ENCODE measurements at regions not wholly inside any gene's neighbourhood (a gene's known extent, or its start where the extent isn't known, plus 50 kb on each side); places are given as distances from the start of the nearest gene placed in this dataset.

DNA sequence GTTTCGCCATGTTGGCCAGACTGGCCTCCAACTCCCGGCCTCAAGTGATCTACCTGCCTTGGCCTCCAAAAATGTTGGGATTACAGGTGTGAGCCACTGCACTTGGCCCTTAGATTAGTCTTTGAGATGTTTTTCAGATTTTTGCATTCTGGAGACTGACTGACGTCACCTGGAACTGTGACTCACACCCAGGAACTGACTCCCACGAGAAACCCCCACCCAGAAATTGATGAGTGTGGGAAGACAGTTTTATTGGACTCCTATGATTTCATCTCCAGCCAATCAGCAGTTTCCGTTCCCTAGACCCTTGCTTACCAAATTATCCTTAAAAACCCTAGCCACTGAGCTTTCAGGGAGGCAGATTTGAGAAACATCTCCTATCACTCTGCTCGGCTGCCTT lies 867.3 kb downstream of the TYW1 start:
- H3K9me3 ChIP-seq = peaks cover 0 to 8% (median 0%) of the 10 kb centered on the region in 3 donors
- H3K4me1 ChIP-seq = no peaks in the 10 kb centered on the region
- H3K27me3 ChIP-seq = no peaks in the 10 kb centered on the region
- no peak for ATAC-seq
- no peak overlapping the region for H3K4me3 ChIP-seq
- WGBS, 2 donors (ENCODE audit: low coverage in 1 of 2) = 60 to 78% methylated on average over 2 to 6 of the region's 6 CpGs
- no peaks in the 10 kb centered on the region for H3K36me3 ChIP-seq
- TF ChIP-seq POLR2AphosphoS5 (IDR thresholded peaks at IDR 0.05) (no peak), EP300 (IDR thresholded peaks at IDR 0.05) (no peak), POLR2A (IDR thresholded peaks at IDR 0.05) (no peak)
- TF ChIP-seq, protein P1, sequence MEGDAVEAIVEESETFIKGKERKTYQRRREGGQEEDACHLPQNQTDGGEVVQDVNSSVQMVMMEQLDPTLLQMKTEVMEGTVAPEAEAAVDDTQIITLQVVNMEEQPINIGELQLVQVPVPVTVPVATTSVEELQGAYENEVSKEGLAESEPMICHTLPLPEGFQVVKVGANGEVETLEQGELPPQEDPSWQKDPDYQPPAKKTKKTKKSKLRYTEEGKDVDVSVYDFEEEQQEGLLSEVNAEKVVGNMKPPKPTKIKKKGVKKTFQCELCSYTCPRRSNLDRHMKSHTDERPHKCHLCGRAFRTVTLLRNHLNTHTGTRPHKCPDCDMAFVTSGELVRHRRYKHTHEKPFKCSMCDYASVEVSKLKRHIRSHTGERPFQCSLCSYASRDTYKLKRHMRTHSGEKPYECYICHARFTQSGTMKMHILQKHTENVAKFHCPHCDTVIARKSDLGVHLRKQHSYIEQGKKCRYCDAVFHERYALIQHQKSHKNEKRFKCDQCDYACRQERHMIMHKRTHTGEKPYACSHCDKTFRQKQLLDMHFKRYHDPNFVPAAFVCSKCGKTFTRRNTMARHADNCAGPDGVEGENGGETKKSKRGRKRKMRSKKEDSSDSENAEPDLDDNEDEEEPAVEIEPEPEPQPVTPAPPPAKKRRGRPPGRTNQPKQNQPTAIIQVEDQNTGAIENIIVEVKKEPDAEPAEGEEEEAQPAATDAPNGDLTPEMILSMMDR (IDR thresholded peaks at IDR 0.05) = no peak
- no peak overlapping the region for H3K27ac ChIP-seq

DNA sequence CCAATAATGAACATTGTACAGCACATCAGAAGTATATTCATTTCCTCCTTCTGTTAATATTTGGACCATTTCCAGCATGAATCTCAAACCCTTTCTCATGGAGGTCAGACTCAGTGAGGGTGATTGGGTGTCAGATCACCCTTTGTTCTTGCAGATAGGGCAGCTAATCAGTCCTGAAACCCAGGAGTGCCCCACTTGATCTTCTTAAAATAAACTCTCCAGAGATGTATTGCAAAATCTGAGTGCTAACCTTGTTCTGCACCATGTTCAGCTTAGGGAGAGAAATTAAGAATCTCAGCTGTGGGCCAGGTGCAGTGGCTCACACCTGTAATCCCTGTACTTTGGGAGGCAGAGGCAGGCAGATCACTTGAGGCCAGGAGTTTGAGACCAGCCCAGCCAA lies 869.4 kb downstream of the TYW1 start:
- Histone ChIP-seq H3K27ac (no peak overlapping the region), H3K36me3 (no peaks in the 10 kb centered on the region), H3K4me3 (no peak overlapping the region), H3K9me3 (peaks cover 0 to 8% (median 0%) of the 10 kb centered on the region in 3 donors), H3K4me1 (no peaks in the 10 kb centered on the region), H3K27me3 (no peaks in the 10 kb centered on the region)
- TF ChIP-seq, protein P1 (IDR thresholded peaks at IDR 0.05) = no peak
- TF ChIP-seq POLR2A (IDR thresholded peaks at IDR 0.05) = no peak
- TF ChIP-seq EP300 (IDR thresholded peaks at IDR 0.05) = no peak
- no peak for TF ChIP-seq POLR2AphosphoS5 (IDR thresholded peaks at IDR 0.05)
- no peak for ATAC-seq

DNA sequence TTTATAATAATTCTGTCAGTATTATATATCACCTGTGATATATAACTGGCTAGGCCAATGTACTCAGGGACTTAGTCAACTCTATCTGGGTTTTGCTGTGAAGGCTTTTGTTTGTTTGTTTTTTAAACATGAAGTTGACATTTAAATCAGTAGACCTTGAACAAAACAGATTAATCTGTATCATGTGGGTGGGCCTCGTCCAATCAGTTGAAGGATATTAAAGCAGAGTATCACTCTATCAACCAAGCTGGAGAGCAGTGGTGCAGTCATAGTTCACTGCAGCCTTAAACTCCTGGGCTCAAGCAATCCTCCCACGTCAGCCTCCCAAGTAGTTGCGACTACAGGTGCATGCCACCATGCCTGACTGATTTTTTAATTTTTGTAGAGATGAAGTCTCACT lies 870.2 kb downstream of the TYW1 start:
- Histone ChIP-seq H3K27me3 (no peaks in the 10 kb centered on the region), H3K36me3 (no peaks in the 10 kb centered on the region), H3K27ac (no peak overlapping the region), H3K4me1 (no peaks in the 10 kb centered on the region), H3K4me3 (no peak overlapping the region), H3K9me3 (peaks cover 0 to 5% (median 0%) of the 10 kb centered on the region in 3 donors)
- TF ChIP-seq POLR2AphosphoS5 (IDR thresholded peaks at IDR 0.05) = no peak
- TF ChIP-seq POLR2A (IDR thresholded peaks at IDR 0.05) = no peak
- TF ChIP-seq, protein P1 (IDR thresholded peaks at IDR 0.05) = no peak
- TF ChIP-seq EP300 (IDR thresholded peaks at IDR 0.05) = no peak
- ATAC-seq = no peak
- WGBS, 2 donors (ENCODE audit: low coverage in 1 of 2) = 86 to 90% methylated on average over 3 of the region's 3 CpGs

DNA sequence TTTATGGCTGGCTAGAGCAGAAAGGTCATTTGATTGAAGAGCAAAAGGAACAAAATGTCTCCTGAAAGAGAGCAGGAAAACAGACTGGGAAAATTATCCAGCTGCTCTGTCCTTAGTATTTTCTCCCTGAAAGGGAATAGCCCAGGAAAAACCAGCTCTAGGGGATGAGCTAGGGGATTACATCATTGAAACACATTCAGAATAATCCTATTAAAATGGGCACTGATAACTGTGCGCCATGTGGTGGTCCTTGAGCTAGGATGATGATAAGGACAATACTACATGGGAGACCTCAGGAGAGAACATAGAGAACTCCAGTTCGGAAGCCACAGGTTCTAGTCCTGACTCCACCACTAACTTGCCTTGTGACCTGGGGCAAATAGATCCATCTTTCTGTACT lies 873.8 kb downstream of the TYW1 start:
- H3K27ac ChIP-seq = no peak overlapping the region
- H3K9me3 ChIP-seq = no peaks in the 10 kb centered on the region
- H3K27me3 ChIP-seq = peaks cover 13% of the 10 kb centered on the region
- ATAC-seq = no peak
- TF ChIP-seq EP300 (IDR thresholded peaks at IDR 0.05) (no peak), POLR2AphosphoS5 (IDR thresholded peaks at IDR 0.05) (no peak), POLR2A (IDR thresholded peaks at IDR 0.05) (no peak)
- TF ChIP-seq, protein P1 (IDR thresholded peaks at IDR 0.05) = no peak
- H3K4me1 ChIP-seq = no peaks in the 10 kb centered on the region
- H3K36me3 ChIP-seq = no peaks in the 10 kb centered on the region
- no peak overlapping the region for H3K4me3 ChIP-seq
- 83 to 100% methylated on average over 1 to 2 of the region's 2 CpGs for WGBS, 2 donors (ENCODE audit: low coverage in 1 of 2)

DNA sequence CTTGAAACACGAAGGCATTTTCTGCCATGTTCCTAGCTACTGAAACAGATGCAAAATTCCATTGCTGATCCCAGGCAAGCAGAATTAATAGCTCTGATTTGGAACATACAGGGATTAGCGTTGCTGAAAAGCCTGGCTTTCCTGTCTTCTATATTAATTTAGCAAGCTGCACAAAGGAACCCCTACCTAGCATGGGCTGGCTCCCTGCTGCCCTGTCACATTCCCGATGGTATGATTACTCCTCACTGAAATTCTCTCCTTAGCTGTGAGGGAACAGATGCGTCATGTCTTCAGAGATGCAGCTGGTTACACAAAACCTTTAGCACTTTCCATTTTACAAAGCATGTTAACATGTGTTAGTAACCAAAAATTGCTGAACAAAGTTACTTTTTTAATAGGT lies 878.9 kb downstream of the TYW1 start:
- Histone ChIP-seq H3K4me1 (no peaks in the 10 kb centered on the region), H3K9me3 (no peaks in the 10 kb centered on the region), H3K36me3 (no peaks in the 10 kb centered on the region), H3K27ac (no peak overlapping the region), H3K27me3 (peaks cover 50% of the 10 kb centered on the region), H3K4me3 (no peak overlapping the region)
- TF ChIP-seq POLR2A (IDR thresholded peaks at IDR 0.05) = no peak
- TF ChIP-seq POLR2AphosphoS5 (IDR thresholded peaks at IDR 0.05) = no peak
- TF ChIP-seq EP300 (IDR thresholded peaks at IDR 0.05) = no peak
- TF ChIP-seq, protein P1 (IDR thresholded peaks at IDR 0.05) = no peak
- WGBS, 2 donors (ENCODE audit: low coverage in 1 of 2) = 29 to 41% methylated on average over 4 of the region's 4 CpGs
- no peak for ATAC-seq

Measured in gastroesophageal sphincter (tissue), 4 donors.